H1 (cell line): ENCODE measurements at regions not wholly inside any gene's neighbourhood (a gene's known extent, or its start where the extent isn't known, plus 50 kb on each side); places are given as distances from the start of the nearest gene placed in this dataset.

ENCODE experiments used
- ASH2L ChIP-seq: fragments of 200-600, 300-600 bp; sonication (generic); IDR thresholded peaks from one replicate; pipeline ENCODE4 v1.7.1; 2017; ENCODE audit warnings: low read length
- BRCA1 ChIP-seq: IDR thresholded peaks from 2 replicates; pipeline ENCODE4 v1.6.1; 2012; ENCODE audit warnings: low read depth, low read length, improper control_type of control experiment
- EP300 ChIP-seq, 2 experiments: IDR thresholded peaks; 1 replicate in 1 of 2; 2 replicates in 1 of 2; pipeline ENCODE4 v1.6.1; 2011 to 2012; ENCODE audit warnings: low read depth in 2 of 2, low read length in 2 of 2, mild to moderate bottlenecking in 2 of 2, borderline replicate concordance in 1 of 2, inconsistent platforms in 1 of 2, moderate library complexity in 1 of 2
- HDAC2 ChIP-seq, 2 experiments: fragments of 300-600 bp in 1 of 2; sonication (generic) in 1 of 2; IDR thresholded peaks; 2 replicates each; pipeline ENCODE4 v1.6.1; 2011 to 2012; ENCODE audit warnings: low read depth in 2 of 2, low read length in 2 of 2, mild to moderate bottlenecking in 2 of 2, moderate library complexity in 2 of 2, borderline replicate concordance in 1 of 2, inconsistent platforms in 1 of 2
- JUN ChIP-seq: IDR thresholded peaks from 2 replicates; pipeline ENCODE4 v1.6.1; 2011; ENCODE audit warnings: low read depth, mild to moderate bottlenecking, improper control_type of control experiment, low read length
- KDM4A ChIP-seq: IDR thresholded peaks from one replicate; pipeline ENCODE4 v1.7.1; 2012; ENCODE audit warnings: low read depth, mild to moderate bottlenecking, moderate library complexity, low read length, inconsistent platforms; ENCODE audit not compliant: severe bottlenecking
- KDM5A ChIP-seq: fragments of 200-600 bp; IDR thresholded peaks from 2 replicates; pipeline ENCODE4 v1.7.1; 2012; ENCODE audit warnings: mild to moderate bottlenecking, low read length, inconsistent platforms, mixed read lengths
- POLR2AphosphoS5 ChIP-seq: IDR thresholded peaks from 2 replicates; pipeline ENCODE4 v1.6.1; 2011; ENCODE audit warnings: low read depth, low read length
- SIRT6 ChIP-seq: IDR thresholded peaks from one replicate; pipeline ENCODE4 v1.7.1; 2012; ENCODE audit warnings: low read length, inconsistent platforms
- SP4 ChIP-seq: IDR thresholded peaks from 2 replicates; pipeline ENCODE4 v1.6.1; 2012; ENCODE audit warnings: low read length, inconsistent platforms
- TF ChIP-seq, protein P1 (sequence below): fragments of 300-600 bp; sonication (generic); IDR thresholded peaks from 2 replicates; pipeline ENCODE4 v1.7.1; 2012; ENCODE audit warnings: low read length, moderate library complexity, mild to moderate bottlenecking, inconsistent platforms; ENCODE audit not compliant: insufficient replicate concordance

- TF ChIP-seq, protein P1, sequence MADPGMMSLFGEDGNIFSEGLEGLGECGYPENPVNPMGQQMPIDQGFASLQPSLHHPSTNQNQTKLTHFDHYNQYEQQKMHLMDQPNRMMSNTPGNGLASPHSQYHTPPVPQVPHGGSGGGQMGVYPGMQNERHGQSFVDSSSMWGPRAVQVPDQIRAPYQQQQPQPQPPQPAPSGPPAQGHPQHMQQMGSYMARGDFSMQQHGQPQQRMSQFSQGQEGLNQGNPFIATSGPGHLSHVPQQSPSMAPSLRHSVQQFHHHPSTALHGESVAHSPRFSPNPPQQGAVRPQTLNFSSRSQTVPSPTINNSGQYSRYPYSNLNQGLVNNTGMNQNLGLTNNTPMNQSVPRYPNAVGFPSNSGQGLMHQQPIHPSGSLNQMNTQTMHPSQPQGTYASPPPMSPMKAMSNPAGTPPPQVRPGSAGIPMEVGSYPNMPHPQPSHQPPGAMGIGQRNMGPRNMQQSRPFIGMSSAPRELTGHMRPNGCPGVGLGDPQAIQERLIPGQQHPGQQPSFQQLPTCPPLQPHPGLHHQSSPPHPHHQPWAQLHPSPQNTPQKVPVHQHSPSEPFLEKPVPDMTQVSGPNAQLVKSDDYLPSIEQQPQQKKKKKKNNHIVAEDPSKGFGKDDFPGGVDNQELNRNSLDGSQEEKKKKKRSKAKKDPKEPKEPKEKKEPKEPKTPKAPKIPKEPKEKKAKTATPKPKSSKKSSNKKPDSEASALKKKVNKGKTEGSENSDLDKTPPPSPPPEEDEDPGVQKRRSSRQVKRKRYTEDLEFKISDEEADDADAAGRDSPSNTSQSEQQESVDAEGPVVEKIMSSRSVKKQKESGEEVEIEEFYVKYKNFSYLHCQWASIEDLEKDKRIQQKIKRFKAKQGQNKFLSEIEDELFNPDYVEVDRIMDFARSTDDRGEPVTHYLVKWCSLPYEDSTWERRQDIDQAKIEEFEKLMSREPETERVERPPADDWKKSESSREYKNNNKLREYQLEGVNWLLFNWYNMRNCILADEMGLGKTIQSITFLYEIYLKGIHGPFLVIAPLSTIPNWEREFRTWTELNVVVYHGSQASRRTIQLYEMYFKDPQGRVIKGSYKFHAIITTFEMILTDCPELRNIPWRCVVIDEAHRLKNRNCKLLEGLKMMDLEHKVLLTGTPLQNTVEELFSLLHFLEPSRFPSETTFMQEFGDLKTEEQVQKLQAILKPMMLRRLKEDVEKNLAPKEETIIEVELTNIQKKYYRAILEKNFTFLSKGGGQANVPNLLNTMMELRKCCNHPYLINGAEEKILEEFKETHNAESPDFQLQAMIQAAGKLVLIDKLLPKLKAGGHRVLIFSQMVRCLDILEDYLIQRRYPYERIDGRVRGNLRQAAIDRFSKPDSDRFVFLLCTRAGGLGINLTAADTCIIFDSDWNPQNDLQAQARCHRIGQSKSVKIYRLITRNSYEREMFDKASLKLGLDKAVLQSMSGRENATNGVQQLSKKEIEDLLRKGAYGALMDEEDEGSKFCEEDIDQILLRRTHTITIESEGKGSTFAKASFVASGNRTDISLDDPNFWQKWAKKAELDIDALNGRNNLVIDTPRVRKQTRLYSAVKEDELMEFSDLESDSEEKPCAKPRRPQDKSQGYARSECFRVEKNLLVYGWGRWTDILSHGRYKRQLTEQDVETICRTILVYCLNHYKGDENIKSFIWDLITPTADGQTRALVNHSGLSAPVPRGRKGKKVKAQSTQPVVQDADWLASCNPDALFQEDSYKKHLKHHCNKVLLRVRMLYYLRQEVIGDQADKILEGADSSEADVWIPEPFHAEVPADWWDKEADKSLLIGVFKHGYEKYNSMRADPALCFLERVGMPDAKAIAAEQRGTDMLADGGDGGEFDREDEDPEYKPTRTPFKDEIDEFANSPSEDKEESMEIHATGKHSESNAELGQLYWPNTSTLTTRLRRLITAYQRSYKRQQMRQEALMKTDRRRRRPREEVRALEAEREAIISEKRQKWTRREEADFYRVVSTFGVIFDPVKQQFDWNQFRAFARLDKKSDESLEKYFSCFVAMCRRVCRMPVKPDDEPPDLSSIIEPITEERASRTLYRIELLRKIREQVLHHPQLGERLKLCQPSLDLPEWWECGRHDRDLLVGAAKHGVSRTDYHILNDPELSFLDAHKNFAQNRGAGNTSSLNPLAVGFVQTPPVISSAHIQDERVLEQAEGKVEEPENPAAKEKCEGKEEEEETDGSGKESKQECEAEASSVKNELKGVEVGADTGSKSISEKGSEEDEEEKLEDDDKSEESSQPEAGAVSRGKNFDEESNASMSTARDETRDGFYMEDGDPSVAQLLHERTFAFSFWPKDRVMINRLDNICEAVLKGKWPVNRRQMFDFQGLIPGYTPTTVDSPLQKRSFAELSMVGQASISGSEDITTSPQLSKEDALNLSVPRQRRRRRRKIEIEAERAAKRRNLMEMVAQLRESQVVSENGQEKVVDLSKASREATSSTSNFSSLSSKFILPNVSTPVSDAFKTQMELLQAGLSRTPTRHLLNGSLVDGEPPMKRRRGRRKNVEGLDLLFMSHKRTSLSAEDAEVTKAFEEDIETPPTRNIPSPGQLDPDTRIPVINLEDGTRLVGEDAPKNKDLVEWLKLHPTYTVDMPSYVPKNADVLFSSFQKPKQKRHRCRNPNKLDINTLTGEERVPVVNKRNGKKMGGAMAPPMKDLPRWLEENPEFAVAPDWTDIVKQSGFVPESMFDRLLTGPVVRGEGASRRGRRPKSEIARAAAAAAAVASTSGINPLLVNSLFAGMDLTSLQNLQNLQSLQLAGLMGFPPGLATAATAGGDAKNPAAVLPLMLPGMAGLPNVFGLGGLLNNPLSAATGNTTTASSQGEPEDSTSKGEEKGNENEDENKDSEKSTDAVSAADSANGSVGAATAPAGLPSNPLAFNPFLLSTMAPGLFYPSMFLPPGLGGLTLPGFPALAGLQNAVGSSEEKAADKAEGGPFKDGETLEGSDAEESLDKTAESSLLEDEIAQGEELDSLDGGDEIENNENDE: no peak
- TF ChIP-seq HDAC2 (IDR thresholded peaks at IDR 0.05; ENCODE audit: borderline replicate concordance in 1 of 2, low read depth in 2 of 2, low read length in 2 of 2) (no peak), KDM5A (no peak), EP300 (IDR thresholded peaks at IDR 0.05; ENCODE audit: borderline replicate concordance in 1 of 2, low read depth in 2 of 2, low read length in 2 of 2) (no peak), JUN (no peak), ASH2L (no peak), SIRT6 (no peak), SP4 (no peak), KDM4A (no peak), POLR2AphosphoS5 (no peak), BRCA1 (no peak)
These were observed 94.3 kb downstream of the POSTN start (continued) for GRCh38 chr13:37504251-37504650.
